ENCODE measurements at regions not wholly inside any gene's neighbourhood (a gene's known extent, or its start where the extent isn't known, plus 50 kb on each side); places are given as distances from the start of the nearest gene placed in this dataset.

DNA sequence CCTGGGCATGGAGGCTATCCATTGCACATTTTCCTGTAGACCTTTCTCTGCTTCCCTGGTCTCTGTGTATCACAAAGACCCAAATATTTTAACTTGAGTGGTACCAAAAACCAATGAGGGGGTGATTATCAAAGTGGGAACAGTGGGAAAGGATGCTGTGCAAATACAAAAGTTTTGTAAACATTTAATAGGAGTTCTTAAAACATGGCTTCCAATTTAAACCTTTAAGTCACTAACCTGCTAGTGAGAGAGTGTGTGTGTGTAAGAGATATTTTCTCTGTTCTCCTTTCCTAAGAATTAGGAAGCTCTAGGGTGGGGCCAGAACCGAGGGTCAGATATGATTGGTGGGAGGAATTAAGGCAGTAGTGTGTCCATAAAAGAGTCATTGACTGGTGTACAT, 64.5 kb upstream of the ARHGAP5 start:
- H3K4me3 Mint-ChIP-seq, result no peak overlapping the region
- no peak for ATAC-seq

GRCh38 chr14:32013083-32013482, 64.0 kb upstream of the ARHGAP5 start:
- H3K27ac Mint-ChIP-seq, result no peak overlapping the region
- ChIA-PET POLR2A (interaction anchor here (0.6 kb wide), 1 partner anchor 40 kb away, joined by 3 read pairs; no protein-coding TSS in a partner anchor), CTCF (no interaction called here)
- H3K4me3 Mint-ChIP-seq, result no peak overlapping the region
- intact Hi-C loops (cut with micrococcal nuclease), result no loop called here
- ATAC-seq (no peak), DNase-seq (no peak)
- no peak for TF ChIP-seq CTCF (IDR thresholded peaks at IDR 0.05)
- peaks cover 11% of the 10 kb centered on the region for H3K27me3 Mint-ChIP-seq
- H3K36me3 Mint-ChIP-seq (ENCODE audit: low read depth), result no peaks in the 10 kb centered on the region
- no peaks in the 10 kb centered on the region for H3K9me3 Mint-ChIP-seq
- no peaks in the 10 kb centered on the region for H3K4me1 Mint-ChIP-seq (ENCODE audit: low read depth)

More for the DNA sequence above, 64.5 kb upstream of the ARHGAP5 start:
- intact Hi-C loops (cut with micrococcal nuclease), result no loop called here
- Mint-ChIP-seq H3K9me3 (no peaks in the 10 kb centered on the region), H3K27ac (no peak overlapping the region), H3K4me1 (ENCODE audit: low read depth) (no peaks in the 10 kb centered on the region), H3K27me3 (peaks cover 11% of the 10 kb centered on the region), H3K36me3 (ENCODE audit: low read depth) (no peaks in the 10 kb centered on the region)
- TF ChIP-seq CTCF (IDR thresholded peaks at IDR 0.05), result no peak
- POLR2A ChIA-PET, result interaction anchor here (0.6 kb wide), 1 partner anchor 40 kb away, joined by 3 read pairs; no protein-coding TSS in a partner anchor
- DNase-seq, result no peak
- CTCF ChIA-PET, result no interaction called here

GRCh38 chr14:32014057-32014456, 63.0 kb upstream of the ARHGAP5 start:
- TF ChIP-seq CTCF (IDR thresholded peaks at IDR 0.05), result no peak
- H3K9me3 Mint-ChIP-seq, result no peaks in the 10 kb centered on the region
- no peak for ATAC-seq
- H3K27ac Mint-ChIP-seq, result no peak overlapping the region
- CTCF ChIA-PET, result no interaction called here
- no peak overlapping the region for H3K4me3 Mint-ChIP-seq
- H3K4me1 Mint-ChIP-seq (ENCODE audit: low read depth), result no peaks in the 10 kb centered on the region
- intact Hi-C loops (cut with micrococcal nuclease), result no loop called here
- H3K36me3 Mint-ChIP-seq (ENCODE audit: low read depth), result no peaks in the 10 kb centered on the region
- H3K27me3 Mint-ChIP-seq, result peaks cover 10% of the 10 kb centered on the region
- no peak for DNase-seq
- POLR2A ChIA-PET, result no interaction called here

DNA sequence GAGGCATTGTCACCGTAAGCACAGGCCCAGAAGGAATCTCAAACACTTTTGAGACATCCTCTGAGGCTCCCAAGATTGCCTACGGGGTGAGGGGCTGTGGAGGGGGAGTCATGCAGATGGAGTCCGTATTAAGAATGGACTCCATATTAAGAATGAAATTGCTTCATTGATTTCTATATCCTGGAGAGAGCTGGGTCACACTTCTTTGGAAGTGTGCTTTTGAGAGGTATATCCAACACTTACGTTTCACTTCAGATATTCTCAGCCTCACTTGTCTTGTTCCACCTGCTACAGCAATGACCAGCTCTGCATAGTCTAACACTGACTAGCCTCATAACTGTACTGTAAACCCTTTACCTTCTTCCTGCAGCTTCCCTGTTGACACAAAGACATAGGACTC, 62.6 kb upstream of the ARHGAP5 start:
- Mint-ChIP-seq H3K9me3 (no peaks in the 10 kb centered on the region), H3K27ac (no peak overlapping the region), H3K4me3 (no peak overlapping the region), H3K27me3 (peaks cover 8% of the 10 kb centered on the region), H3K36me3 (ENCODE audit: low read depth) (no peaks in the 10 kb centered on the region), H3K4me1 (ENCODE audit: low read depth) (no peaks in the 10 kb centered on the region)
- ChIA-PET POLR2A (no interaction called here), CTCF (no interaction called here)
- intact Hi-C loops (cut with micrococcal nuclease), result no loop called here
- ATAC-seq (no peak), DNase-seq (no peak)
- no peak for TF ChIP-seq CTCF (IDR thresholded peaks at IDR 0.05)

DNA sequence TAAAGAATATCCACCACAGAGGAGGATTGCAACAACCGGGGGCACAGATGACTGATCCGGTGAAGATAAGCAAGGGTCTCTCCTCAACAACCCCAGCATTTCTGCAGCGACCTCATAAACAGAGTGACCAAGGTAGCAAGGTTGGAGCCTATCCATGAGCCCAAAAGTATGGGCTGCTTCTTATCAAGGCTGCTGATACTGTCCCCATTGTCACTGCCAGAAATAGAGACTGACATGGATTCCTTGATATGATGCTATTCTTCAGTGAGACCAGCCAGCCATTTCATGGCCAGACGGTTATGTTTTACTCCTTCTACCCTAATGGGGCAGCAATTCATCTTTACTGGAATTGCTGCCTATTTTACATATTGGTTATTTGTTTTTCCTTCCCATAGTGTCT, 61.9 kb upstream of the ARHGAP5 start:
- H3K9me3 Mint-ChIP-seq, result no peaks in the 10 kb centered on the region
- CTCF ChIA-PET, result no interaction called here

More for the DNA sequence above, 61.9 kb upstream of the ARHGAP5 start:
- Mint-ChIP-seq H3K36me3 (ENCODE audit: low read depth) (no peaks in the 10 kb centered on the region), H3K27ac (no peak overlapping the region), H3K27me3 (peaks cover 4% of the 10 kb centered on the region), H3K4me1 (ENCODE audit: low read depth) (no peaks in the 10 kb centered on the region), H3K4me3 (no peak overlapping the region)
- no peak for TF ChIP-seq CTCF (IDR thresholded peaks at IDR 0.05)
- POLR2A ChIA-PET, result no interaction called here
- DNase-seq (no peak), ATAC-seq (no peak)
- intact Hi-C loops (cut with micrococcal nuclease), result no loop called here
